Thyroid gland (tissue), 4 donors: ENCODE measurements at regions not wholly inside any gene's neighbourhood (a gene's known extent, or its start where the extent isn't known, plus 50 kb on each side); places are given as distances from the start of the nearest gene placed in this dataset.

Experiments
- CTCF ChIP-seq, 6 experiments: fragments of 200-600 bp in 3 of 6; fragments of 450-650 bp in 3 of 6; sonication (generic) in 3 of 6; IDR thresholded peaks; one replicate each; pipeline ENCODE4 v1.5.1; 2016 to 2019; ENCODE audit warnings: antibody characterized with exemption in 6 of 6, mild to moderate bottlenecking in 2 of 6, inconsistent platforms in 1 of 6, moderate library complexity in 1 of 6
- POLR2A ChIP-seq, 2 donors: fragments of 450-650 bp; IDR thresholded peaks; one replicate each; pipeline ENCODE4 v1.6.1; 2017; ENCODE audit warnings: antibody characterized with exemption in 2 of 2, mild to moderate bottlenecking in 2 of 2, moderate library complexity in 1 of 2

GRCh38 chr12:87152075-87152474 is 877.1 kb downstream of the C12orf50 start:
- TF ChIP-seq CTCF (IDR thresholded peaks at IDR 0.05), result no peak
- TF ChIP-seq POLR2A (IDR thresholded peaks at IDR 0.05), result no peak
